Mesendoderm (in vitro differentiated cells): ENCODE measurements at regions not wholly inside any gene's neighbourhood (a gene's known extent, or its start where the extent isn't known, plus 50 kb on each side); places are given as distances from the start of the nearest gene placed in this dataset.

Experiments
- DNase-seq: peaks from one replicate; pipeline ENCODE4 v3.0.0; 2013
- H2AK5ac ChIP-seq: 2 replicates; pipeline ENCODE4 v1.6.1; 2013; ENCODE audit warnings: low read length, inconsistent platforms
- H2BK120ac ChIP-seq: 2 replicates; pipeline ENCODE4 v1.6.1; 2013; ENCODE audit warnings: low read depth, mild to moderate bottlenecking, low read length, moderate library complexity, mixed read lengths
- H2BK15ac ChIP-seq: replicated peaks from 2 replicates; pipeline ENCODE4 v1.6.1; 2013; ENCODE audit warnings: low read depth, mild to moderate bottlenecking, moderate library complexity
- H2BK5ac ChIP-seq: 2 replicates; pipeline ENCODE4 v1.6.1; 2013; ENCODE audit warnings: low read length, inconsistent platforms
- H3K18ac ChIP-seq: 2 replicates; pipeline ENCODE4 v1.6.1; 2013; ENCODE audit warnings: mild to moderate bottlenecking, low read length, mixed read lengths
- H3K23ac ChIP-seq: one replicate; pipeline ENCODE4 v1.6.1; 2013; ENCODE audit warnings: low read length
- H3K27ac ChIP-seq: 2 replicates; pipeline ENCODE4 v1.5.1; 2013; ENCODE audit warnings: low read depth, mild to moderate bottlenecking, inconsistent platforms, low read length, moderate library complexity
- H3K27me3 ChIP-seq: 2 replicates; pipeline ENCODE4 v1.6.1; 2013; ENCODE audit warnings: low read length, control low read depth, mild to moderate bottlenecking, inconsistent platforms; ENCODE audit not compliant: insufficient read depth, poor library complexity
- H3K36me3 ChIP-seq: 2 replicates; pipeline ENCODE4 v1.6.1; 2013; ENCODE audit warnings: low read length, inconsistent platforms; ENCODE audit not compliant: control insufficient read depth, insufficient read depth
- H3K4ac ChIP-seq: one replicate; pipeline ENCODE4 v1.6.1; 2013; ENCODE audit warnings: low read depth, mild to moderate bottlenecking, low read length, moderate library complexity
- H3K4me1 ChIP-seq: 2 replicates; pipeline ENCODE4 v1.6.1; 2013; ENCODE audit warnings: low read depth, low read length, inconsistent platforms; ENCODE audit not compliant: control insufficient read depth
- H3K4me2 ChIP-seq: 2 replicates; pipeline ENCODE4 v1.6.1; 2013; ENCODE audit warnings: low read length
- H3K4me3 ChIP-seq: 2 replicates; pipeline ENCODE4 v1.5.1; 2013; ENCODE audit warnings: mild to moderate bottlenecking, low read length
- H3K56ac ChIP-seq: one replicate; pipeline ENCODE4 v1.6.1; 2013; ENCODE audit warnings: low read length
- H3K79me1 ChIP-seq: 2 replicates; pipeline ENCODE4 v1.6.1; 2013; ENCODE audit warnings: low read length, inconsistent platforms
- H3K79me2 ChIP-seq: 2 replicates; pipeline ENCODE4 v1.6.1; 2013; ENCODE audit warnings: mild to moderate bottlenecking, low read length; ENCODE audit not compliant: control insufficient read depth, insufficient read depth
- H3K9ac ChIP-seq: 2 replicates; pipeline ENCODE4 v1.6.1; 2013; ENCODE audit warnings: low read length, inconsistent platforms
- H4K5ac ChIP-seq: one replicate; pipeline ENCODE4 v1.6.1; 2013; ENCODE audit warnings: low read length
- H4K8ac ChIP-seq: one replicate; pipeline ENCODE4 v1.6.1; 2013; ENCODE audit warnings: low read depth, mild to moderate bottlenecking, control low read depth, low read length, moderate library complexity
- WGBS: extraction: QIAGEN DNeasy Blood & Tissue Kit; methylation state at CpG from one replicate; pipeline ENCODE4 v1.1.7; 2013; ENCODE audit warnings: low lambda C conversion rate, missing lambda C conversion rate; ENCODE audit not compliant: insufficient coverage; ENCODE audit errors: extremely low coverage; 5-methylcytosine and 5-hydroxymethylcytosine counted together

- no peak overlapping the region for H3K23ac ChIP-seq
- H4K5ac ChIP-seq: no peak overlapping the region
- no peak overlapping the region for H3K4ac ChIP-seq
- H3K79me2 ChIP-seq: no peaks in the 10 kb centered on the region
- no CpG with 5 or more reads among the region's 4 CpGs for WGBS
- no peak overlapping the region for H3K56ac ChIP-seq
- no peaks in the 10 kb centered on the region for H3K79me1 ChIP-seq
- no peak overlapping the region for H3K27ac ChIP-seq
- H3K4me1 ChIP-seq: no peaks in the 10 kb centered on the region
- no peak overlapping the region for H2BK120ac ChIP-seq
- no peak overlapping the region for H2AK5ac ChIP-seq
- H3K18ac ChIP-seq: no peak overlapping the region
- H3K4me2 ChIP-seq: no peak overlapping the region
- H2BK5ac ChIP-seq: no peak overlapping the region
- no peaks in the 10 kb centered on the region for H3K36me3 ChIP-seq
- H4K8ac ChIP-seq: no peak overlapping the region
- no peak overlapping the region for H3K9ac ChIP-seq
- no peak for DNase-seq
- H3K4me3 ChIP-seq: no peak overlapping the region
- no peak overlapping the region for H2BK15ac ChIP-seq
- no peaks in the 10 kb centered on the region for H3K27me3 ChIP-seq
Measured at GRCh38 chr20:22274330-22274729, 310.0 kb downstream of the FOXA2 start.

GRCh38 chr20:22268675-22269074, 315.7 kb downstream of the FOXA2 start:
- no peak for DNase-seq
- Histone ChIP-seq H2BK120ac (no peak overlapping the region), H3K79me2 (no peaks in the 10 kb centered on the region), H3K9ac (no peak overlapping the region), H2BK15ac (no peak overlapping the region), H3K79me1 (no peaks in the 10 kb centered on the region), H4K8ac (no peak overlapping the region), H2AK5ac (no peak overlapping the region), H3K27ac (no peak overlapping the region), H3K27me3 (no peaks in the 10 kb centered on the region), H3K4ac (no peak overlapping the region), H3K23ac (no peak overlapping the region), H3K4me1 (no peaks in the 10 kb centered on the region), H4K5ac (no peak overlapping the region), H3K18ac (no peak overlapping the region), H3K36me3 (no peaks in the 10 kb centered on the region), H3K4me2 (no peak overlapping the region), H3K4me3 (no peak overlapping the region), H2BK5ac (no peak overlapping the region), H3K56ac (no peak overlapping the region)
- no CpG with 5 or more reads among the region's 2 CpGs for WGBS

GRCh38 chr20:22264917-22265316, 319.5 kb downstream of the FOXA2 start:
- H3K36me3 ChIP-seq: no peaks in the 10 kb centered on the region
- H3K4ac ChIP-seq: no peak overlapping the region
- WGBS: no CpG with 5 or more reads among the region's 4 CpGs

GRCh38 chr20:22260506-22260905, 323.9 kb downstream of the FOXA2 start:
- no peaks in the 10 kb centered on the region for H3K27me3 ChIP-seq
- no peak overlapping the region for H3K56ac ChIP-seq
- no peak overlapping the region for H3K4ac ChIP-seq
- H3K36me3 ChIP-seq: no peaks in the 10 kb centered on the region
- H3K4me3 ChIP-seq: no peak overlapping the region
- WGBS: no CpG with 5 or more reads among the region's 1 CpG
- H3K9ac ChIP-seq: no peak overlapping the region
- no peak overlapping the region for H4K8ac ChIP-seq
- no peak overlapping the region for H3K27ac ChIP-seq
- no peak overlapping the region for H3K4me2 ChIP-seq
- H3K23ac ChIP-seq: no peak overlapping the region
- H2AK5ac ChIP-seq: no peak overlapping the region
- no peaks in the 10 kb centered on the region for H3K79me1 ChIP-seq
- H3K18ac ChIP-seq: no peak overlapping the region
- H2BK15ac ChIP-seq: no peak overlapping the region
- H3K4me1 ChIP-seq: no peaks in the 10 kb centered on the region
- no peak overlapping the region for H2BK5ac ChIP-seq
- no peak for DNase-seq
- no peak overlapping the region for H4K5ac ChIP-seq
- H3K79me2 ChIP-seq: no peaks in the 10 kb centered on the region
- no peak overlapping the region for H2BK120ac ChIP-seq

More at GRCh38 chr20:22264917-22265316, 319.5 kb downstream of the FOXA2 start:
- Histone ChIP-seq H3K18ac (no peak overlapping the region), H4K8ac (no peak overlapping the region), H3K9ac (no peak overlapping the region), H3K4me1 (no peaks in the 10 kb centered on the region), H3K56ac (no peak overlapping the region), H3K27ac (no peak overlapping the region), H2AK5ac (no peak overlapping the region), H3K79me2 (no peaks in the 10 kb centered on the region), H3K27me3 (no peaks in the 10 kb centered on the region), H3K4me2 (no peak overlapping the region), H3K23ac (no peak overlapping the region), H2BK15ac (no peak overlapping the region), H4K5ac (no peak overlapping the region), H3K4me3 (no peak overlapping the region), H2BK120ac (no peak overlapping the region), H3K79me1 (no peaks in the 10 kb centered on the region), H2BK5ac (no peak overlapping the region)
- no peak for DNase-seq

- WGBS: no CpG with 5 or more reads among the region's 6 CpGs
- no peak overlapping the region for H3K18ac ChIP-seq
- no peaks in the 10 kb centered on the region for H3K79me2 ChIP-seq
- H3K56ac ChIP-seq: no peak overlapping the region
- H3K27ac ChIP-seq: no peak overlapping the region
- H2BK5ac ChIP-seq: no peak overlapping the region
- H4K8ac ChIP-seq: no peak overlapping the region
- H3K4me3 ChIP-seq: no peak overlapping the region
- no peaks in the 10 kb centered on the region for H3K36me3 ChIP-seq
- H2BK120ac ChIP-seq: no peak overlapping the region
- H2BK15ac ChIP-seq: no peak overlapping the region
- no peaks in the 10 kb centered on the region for H3K79me1 ChIP-seq
- H3K23ac ChIP-seq: no peak overlapping the region
- H2AK5ac ChIP-seq: no peak overlapping the region
- no peak overlapping the region for H3K4me2 ChIP-seq
- no peaks in the 10 kb centered on the region for H3K4me1 ChIP-seq
- no peak overlapping the region for H4K5ac ChIP-seq
- no peak overlapping the region for H3K4ac ChIP-seq
- H3K27me3 ChIP-seq: no peaks in the 10 kb centered on the region
- no peak overlapping the region for H3K9ac ChIP-seq
- no peak for DNase-seq
Measured at GRCh38 chr20:22257912-22258311, 326.5 kb downstream of the FOXA2 start.

GRCh38 chr20:22248051-22248667, 336.2 kb downstream of the FOXA2 start:
- H3K4me2 ChIP-seq: no peak overlapping the region
- no peaks in the 10 kb centered on the region for H3K36me3 ChIP-seq
- no peak overlapping the region for H3K27ac ChIP-seq
- H2BK120ac ChIP-seq: no peak overlapping the region
- no peak overlapping the region for H2AK5ac ChIP-seq
- DNase-seq: peak; percentile 57
- H3K4me3 ChIP-seq: no peak overlapping the region
- no peak overlapping the region for H3K18ac ChIP-seq
- no peak overlapping the region for H3K23ac ChIP-seq
- no peak overlapping the region for H2BK5ac ChIP-seq
- no peaks in the 10 kb centered on the region for H3K27me3 ChIP-seq
- no peak overlapping the region for H3K4ac ChIP-seq
- WGBS: no CpG with 5 or more reads among the region's 5 CpGs
- no peak overlapping the region for H4K8ac ChIP-seq
- H3K9ac ChIP-seq: no peak overlapping the region
- H3K4me1 ChIP-seq: no peaks in the 10 kb centered on the region
- H3K79me2 ChIP-seq: no peaks in the 10 kb centered on the region
- no peak overlapping the region for H2BK15ac ChIP-seq
- H3K56ac ChIP-seq: no peak overlapping the region
- no peaks in the 10 kb centered on the region for H3K79me1 ChIP-seq
- H4K5ac ChIP-seq: no peak overlapping the region
